Activated B cell treated with CpG ODN at 0.5 μM for 24 hours (primary cell): ENCODE measurements at regions not wholly inside any gene's neighbourhood (a gene's known extent, or its start where the extent isn't known, plus 50 kb on each side); places are given as distances from the start of the nearest gene placed in this dataset.

Experiments
- ATAC-seq: fragments of 200-7000 bp; cut with Tn5 transposase; one replicate; pipeline ENCODE4 v1.10.0; 2021; ENCODE audit warnings: low read depth, mild to moderate bottlenecking, moderate library complexity
- CTCF ChIA-PET: fragments of 350-600 bp; sonication (Branson Sonifier 250); formaldehyde crosslinking; loops from one replicate; lab custom pipeline; 2021; ENCODE audit warnings: antibody characterized with exemption; lab: Charles Lee
- POLR2A ChIA-PET: fragments of 350-600 bp; sonication (Branson Sonifier 250); formaldehyde crosslinking; loops from one replicate; lab custom pipeline; 2021; ENCODE audit warnings: antibody characterized with exemption; lab: Charles Lee
- DNase-seq: peaks from one replicate; pipeline ENCODE4 v3.0.0; 2022
- H3K27ac Mint-ChIP-seq: one replicate; pipeline ENCODE4 v1.8.0; 2020; ENCODE audit warnings: mixed read lengths
- H3K27me3 Mint-ChIP-seq: one replicate; pipeline ENCODE4 v1.8.0; 2021; ENCODE audit warnings: mixed read lengths
- H3K36me3 Mint-ChIP-seq: one replicate; pipeline ENCODE4 v1.8.0; 2021; ENCODE audit warnings: low read depth, mixed read lengths
- H3K4me1 Mint-ChIP-seq: one replicate; pipeline ENCODE4 v1.8.0; 2021; ENCODE audit warnings: mixed read lengths
- H3K4me3 Mint-ChIP-seq: one replicate; pipeline ENCODE4 v1.8.0; 2020; ENCODE audit warnings: mild to moderate bottlenecking, mixed read lengths
- H3K9me3 Mint-ChIP-seq: one replicate; pipeline ENCODE4 v1.8.0; 2020; ENCODE audit warnings: mixed read lengths
- intact Hi-C: fragments of 100-400 bp; cut with micrococcal nuclease; formaldehyde crosslinking; loops from one replicate; pipeline ENCODE4 v1.15.1; 2024
- TF ChIP-seq, protein P1 (sequence below): fragments of 200-600 bp; IDR thresholded peaks from one replicate; pipeline ENCODE4 v1.8.0; 2022; ENCODE audit warnings: antibody characterized with exemption, mild to moderate bottlenecking

DNA sequence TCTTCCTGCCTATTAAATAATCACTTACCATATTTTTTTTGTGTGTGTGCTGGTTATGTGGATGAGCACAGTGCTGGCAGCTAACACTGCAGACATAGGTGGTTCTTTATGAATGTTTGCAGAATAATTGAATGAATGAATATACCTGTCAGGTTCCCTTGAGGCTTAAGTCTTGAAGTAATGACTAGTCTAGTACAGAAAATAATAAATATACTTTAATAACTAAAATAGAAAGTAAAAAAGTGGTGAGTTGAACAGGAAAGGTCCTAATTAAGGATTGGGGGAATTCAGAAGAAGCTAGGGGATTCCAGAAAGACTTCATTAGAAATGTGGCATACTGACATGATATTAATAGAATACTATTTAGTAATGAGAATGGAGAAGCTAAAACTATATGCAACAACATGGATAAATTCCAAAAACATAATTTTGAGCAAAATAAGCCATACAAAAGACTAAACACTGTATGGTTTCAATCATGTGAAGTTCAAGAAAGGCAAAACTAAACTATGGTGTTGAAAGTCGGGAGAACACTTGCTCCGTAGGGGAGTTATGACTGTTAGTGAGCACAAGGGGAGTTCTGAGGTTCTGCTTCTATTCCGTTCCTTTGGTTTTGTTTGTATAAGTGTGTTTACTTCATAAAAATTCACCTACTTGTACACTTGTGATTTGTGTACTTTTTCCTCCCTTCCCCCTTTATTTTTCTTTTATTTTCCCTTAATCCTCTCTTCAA lies 464.6 kb downstream of the MTX2 start:
- intact Hi-C loops: no loop called here
- ATAC-seq (no peak), DNase-seq (no peak)
- Mint-ChIP-seq H3K4me1 (no peaks in the 10 kb centered on the region), H3K27ac (no peak overlapping the region), H3K27me3 (peaks cover 2% of the 10 kb centered on the region), H3K36me3 (no peaks in the 10 kb centered on the region), H3K4me3 (no peak overlapping the region), H3K9me3 (no peaks in the 10 kb centered on the region)
- ChIA-PET POLR2A (no interaction called here), CTCF (no interaction called here)
- TF ChIP-seq, protein P1, sequence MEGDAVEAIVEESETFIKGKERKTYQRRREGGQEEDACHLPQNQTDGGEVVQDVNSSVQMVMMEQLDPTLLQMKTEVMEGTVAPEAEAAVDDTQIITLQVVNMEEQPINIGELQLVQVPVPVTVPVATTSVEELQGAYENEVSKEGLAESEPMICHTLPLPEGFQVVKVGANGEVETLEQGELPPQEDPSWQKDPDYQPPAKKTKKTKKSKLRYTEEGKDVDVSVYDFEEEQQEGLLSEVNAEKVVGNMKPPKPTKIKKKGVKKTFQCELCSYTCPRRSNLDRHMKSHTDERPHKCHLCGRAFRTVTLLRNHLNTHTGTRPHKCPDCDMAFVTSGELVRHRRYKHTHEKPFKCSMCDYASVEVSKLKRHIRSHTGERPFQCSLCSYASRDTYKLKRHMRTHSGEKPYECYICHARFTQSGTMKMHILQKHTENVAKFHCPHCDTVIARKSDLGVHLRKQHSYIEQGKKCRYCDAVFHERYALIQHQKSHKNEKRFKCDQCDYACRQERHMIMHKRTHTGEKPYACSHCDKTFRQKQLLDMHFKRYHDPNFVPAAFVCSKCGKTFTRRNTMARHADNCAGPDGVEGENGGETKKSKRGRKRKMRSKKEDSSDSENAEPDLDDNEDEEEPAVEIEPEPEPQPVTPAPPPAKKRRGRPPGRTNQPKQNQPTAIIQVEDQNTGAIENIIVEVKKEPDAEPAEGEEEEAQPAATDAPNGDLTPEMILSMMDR: no peak

DNA sequence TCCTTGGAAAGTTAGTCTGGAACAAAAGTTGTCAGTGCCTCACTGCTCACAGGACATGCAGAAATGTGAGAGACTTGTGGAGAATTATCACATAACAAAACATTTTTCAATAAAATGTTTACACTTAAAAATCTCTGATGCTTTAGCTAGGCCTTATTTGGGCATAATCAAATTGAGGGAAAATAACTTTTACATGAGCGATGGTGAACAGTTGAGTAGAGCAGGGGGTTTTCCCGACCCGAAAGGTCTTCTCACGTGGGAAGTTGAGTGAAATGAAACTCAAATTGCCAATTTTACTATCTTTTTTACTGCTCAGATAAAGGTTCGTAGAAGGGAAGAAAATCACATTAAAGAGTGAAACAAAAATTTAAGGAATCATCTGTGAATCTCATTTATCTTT lies 465.6 kb downstream of the MTX2 start:
- TF ChIP-seq, protein P1: no peak
- Mint-ChIP-seq H3K4me1 (no peaks in the 10 kb centered on the region), H3K27ac (no peak overlapping the region), H3K36me3 (no peaks in the 10 kb centered on the region), H3K4me3 (no peak overlapping the region), H3K27me3 (peaks cover 2% of the 10 kb centered on the region), H3K9me3 (no peaks in the 10 kb centered on the region)
- POLR2A ChIA-PET: no interaction called here
- intact Hi-C loops: no loop called here
- no peak for ATAC-seq
- CTCF ChIA-PET: no interaction called here
- no peak for DNase-seq

DNA sequence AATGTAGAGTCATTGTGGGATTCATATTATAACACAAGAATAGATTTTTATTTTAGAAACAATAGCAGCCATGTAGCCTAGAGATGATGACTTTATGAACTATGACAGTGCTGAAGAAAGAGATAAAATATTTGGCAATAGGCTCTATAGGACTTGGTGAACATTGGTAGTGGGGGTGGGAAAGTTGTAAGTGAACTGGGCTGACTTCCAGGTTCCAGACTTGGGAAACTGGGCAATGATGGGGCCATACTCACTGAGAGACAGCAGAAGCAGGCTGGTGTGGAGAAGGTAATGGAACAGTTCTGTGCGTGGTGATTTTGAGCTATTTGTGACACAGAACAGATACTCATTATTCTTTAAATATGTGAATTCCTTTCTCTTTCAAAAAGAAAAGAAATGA lies 470.3 kb upstream of the HNRNPA3 start:
- ATAC-seq (no peak), DNase-seq (no peak)
- no peak overlapping the region for H3K27ac Mint-ChIP-seq
- H3K4me3 Mint-ChIP-seq: no peak overlapping the region
- TF ChIP-seq, protein P1: no peak
- intact Hi-C loops: no loop called here
- no peaks in the 10 kb centered on the region for H3K9me3 Mint-ChIP-seq
- H3K27me3 Mint-ChIP-seq: peaks cover 3% of the 10 kb centered on the region
- ChIA-PET CTCF (no interaction called here), POLR2A (no interaction called here)
- peaks cover 3% of the 10 kb centered on the region for H3K4me1 Mint-ChIP-seq
- no peaks in the 10 kb centered on the region for H3K36me3 Mint-ChIP-seq

DNA sequence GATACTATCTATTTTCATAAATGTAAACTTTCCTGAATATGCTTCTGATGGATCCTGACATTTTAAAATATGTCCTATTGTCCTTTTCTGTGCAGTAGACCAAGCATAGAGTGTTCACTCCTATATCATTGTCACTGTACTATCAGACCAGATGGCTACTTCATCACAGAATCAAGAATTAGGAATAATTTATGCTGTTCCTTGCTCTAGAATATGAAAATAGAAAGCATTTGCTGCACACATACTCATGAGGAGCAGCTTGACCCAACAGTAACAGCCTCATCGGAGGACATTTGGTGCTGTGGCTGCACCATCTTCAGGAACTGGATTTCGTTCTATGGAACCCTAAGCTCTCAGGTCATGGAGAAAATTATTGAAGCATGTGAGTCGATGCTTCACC lies 468.9 kb upstream of the HNRNPA3 start:
- TF ChIP-seq, protein P1: no peak

DNA sequence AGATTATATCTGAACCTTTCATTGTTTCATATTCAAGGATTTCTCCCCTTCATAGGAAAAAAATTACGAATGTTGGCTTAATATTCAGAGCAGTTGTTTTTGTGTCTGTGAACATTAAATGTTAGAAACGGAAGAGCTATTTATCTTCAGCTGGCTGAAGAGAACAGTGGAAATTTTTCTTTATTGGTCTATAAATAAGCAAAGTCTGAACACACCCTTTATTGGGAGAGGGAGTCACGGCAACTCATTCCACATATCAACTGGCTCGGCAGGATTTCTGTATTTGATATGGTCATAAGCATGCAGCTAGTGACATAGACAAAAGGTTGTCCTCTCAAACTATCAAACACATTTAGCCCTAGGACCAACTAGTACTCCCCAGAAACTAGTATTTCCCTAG lies 468.4 kb upstream of the HNRNPA3 start:
- H3K4me1 Mint-ChIP-seq: peaks cover 3% of the 10 kb centered on the region
- H3K4me3 Mint-ChIP-seq: no peak overlapping the region
- peaks cover 3% of the 10 kb centered on the region for H3K27me3 Mint-ChIP-seq
- TF ChIP-seq, protein P1: no peak
- H3K27ac Mint-ChIP-seq: no peak overlapping the region
- ChIA-PET CTCF (no interaction called here), POLR2A (no interaction called here)
- intact Hi-C loops: no loop called here
- H3K9me3 Mint-ChIP-seq: no peaks in the 10 kb centered on the region
- ATAC-seq (no peak), DNase-seq (no peak)
- H3K36me3 Mint-ChIP-seq: no peaks in the 10 kb centered on the region

More for the DNA sequence above, 468.9 kb upstream of the HNRNPA3 start:
- Mint-ChIP-seq H3K27me3 (peaks cover 3% of the 10 kb centered on the region), H3K4me1 (peaks cover 3% of the 10 kb centered on the region), H3K36me3 (no peaks in the 10 kb centered on the region), H3K9me3 (no peaks in the 10 kb centered on the region), H3K4me3 (no peak overlapping the region), H3K27ac (no peak overlapping the region)
- intact Hi-C loops: no loop called here
- ATAC-seq: no peak
- CTCF ChIA-PET: no interaction called here
- DNase-seq: no peak
- POLR2A ChIA-PET: no interaction called here
